H1 (cell line): ENCODE measurements at regions not wholly inside any gene's neighbourhood (a gene's known extent, or its start where the extent isn't known, plus 50 kb on each side); places are given as distances from the start of the nearest gene placed in this dataset.

Source experiments
- CTCF ChIA-PET: fragments of 300-600 bp; sonication (Branson Sonifier 250); formaldehyde crosslinking; loops from one replicate; lab custom pipeline; 2021; ENCODE audit not compliant: partially characterized antibody; lab: Charles Lee
- POLR2A ChIA-PET: fragments of 300-600 bp; sonication (Branson Sonifier 250); formaldehyde crosslinking; loops from one replicate; lab custom pipeline; 2021; ENCODE audit warnings: inconsistent platforms; ENCODE audit not compliant: partially characterized antibody; lab: Charles Lee
- DNase-seq, 2 experiments: peaks; one replicate each; pipeline versions ENCODE4 v3.0.0 to v3.0.0-alpha.2; 2010 to 2022; ENCODE audit warnings: low spot score in 2 of 2, low read depth in 1 of 2, mixed read lengths in 1 of 2
- FAIRE-seq: peaks from 2 replicates; lab custom pipeline; 2011; peaks lifted over from hg19 to GRCh38; lab: Jason Lieb, UNC
- H2AFZ ChIP-seq: 2 replicates; pipeline ENCODE4 v1.8.1; 2012; ENCODE audit warnings: low read length, inconsistent platforms
- H2AK5ac ChIP-seq: 2 replicates; pipeline ENCODE4 v1.6.1; 2013; ENCODE audit warnings: low read depth, low read length
- H2BK120ac ChIP-seq: replicated peaks from 2 replicates; pipeline ENCODE3; 2013; ENCODE audit warnings: low read depth, low read length, inconsistent platforms
- H2BK12ac ChIP-seq: 2 replicates; pipeline ENCODE4 v1.6.1; 2013; ENCODE audit warnings: low read depth, low read length
- H2BK15ac ChIP-seq: 2 replicates; pipeline ENCODE4 v1.6.1; 2013; ENCODE audit warnings: low read length
- H2BK20ac ChIP-seq: 2 replicates; pipeline ENCODE4 v1.6.1; 2013; ENCODE audit warnings: low read length
- H2BK5ac ChIP-seq: 2 replicates; pipeline ENCODE4 v1.6.1; 2013; ENCODE audit warnings: low read depth, low read length
- H3K14ac ChIP-seq: 2 replicates; pipeline ENCODE4 v1.6.1; 2013; ENCODE audit warnings: inconsistent platforms; ENCODE audit not compliant: insufficient read length
- H3K18ac ChIP-seq: 2 replicates; pipeline ENCODE4 v1.6.1; 2013; ENCODE audit warnings: low read length; ENCODE audit errors: extremely low read depth
- H3K23ac ChIP-seq: 2 replicates; pipeline ENCODE4 v1.6.1; 2013; ENCODE audit warnings: inconsistent platforms; ENCODE audit not compliant: insufficient read length
- H3K23me2 ChIP-seq: 2 replicates; pipeline ENCODE4 v1.6.1; 2013; ENCODE audit warnings: low read depth, low read length
- H3K27ac ChIP-seq: 2 replicates; pipeline ENCODE4 v1.6.1; 2011; ENCODE audit warnings: low read depth, low read length, inconsistent platforms
- H3K27me3 ChIP-seq, 4 experiments: replicated peaks in 1 of 4; 1 replicate in 1 of 4; 2 replicates in 3 of 4; pipeline versions ENCODE4 v1.6.1 to v1.8.1; 2011 to 2013; ENCODE audit warnings: low read length in 3 of 4, mild to moderate bottlenecking in 3 of 4, inconsistent platforms in 2 of 4, mixed read lengths in 2 of 4, moderate library complexity in 1 of 4; ENCODE audit not compliant: control insufficient read depth in 3 of 4, insufficient read depth in 3 of 4; ENCODE audit errors: extremely low read depth in 1 of 4
- H3K36me3 ChIP-seq, 4 experiments: 2 replicates each; pipeline versions ENCODE4 v1.6.1 to v1.8.1; 2011 to 2013; ENCODE audit warnings: mild to moderate bottlenecking in 4 of 4, low read length in 3 of 4, moderate library complexity in 2 of 4, control low read depth in 1 of 4, inconsistent platforms in 1 of 4; ENCODE audit not compliant: insufficient read depth in 4 of 4, control insufficient read depth in 2 of 4
- H3K4ac ChIP-seq: replicated peaks from 2 replicates; pipeline ENCODE3; 2013; ENCODE audit warnings: low read length, low read depth, mixed read lengths, inconsistent platforms; ENCODE audit not compliant: insufficient read length
- H3K4me1 ChIP-seq, 4 experiments: replicated peaks in 1 of 4; 1 replicate in 1 of 4; 2 replicates in 3 of 4; pipeline versions ENCODE4 v1.6.1 to v1.8.1; 2011 to 2013; ENCODE audit warnings: low read length in 3 of 4, inconsistent platforms in 2 of 4, mixed read lengths in 1 of 4; ENCODE audit not compliant: insufficient read depth in 4 of 4, control insufficient read depth in 3 of 4
- H3K4me2 ChIP-seq, 2 experiments: 2 replicates each; pipeline versions ENCODE4 v1.6.1 to v1.8.1; 2011 to 2013; ENCODE audit warnings: low read depth in 2 of 2, low read length in 2 of 2, control low read depth in 1 of 2, inconsistent platforms in 1 of 2, mild to moderate bottlenecking in 1 of 2; ENCODE audit not compliant: insufficient read depth in 1 of 2
- H3K4me3 ChIP-seq, 4 experiments: fragments of 200-600, 300-600 bp in 1 of 4; sonication (generic), shearing (Covaris generic), sonication (Bioruptor Twin) in 1 of 4; 2 replicates each; pipeline versions ENCODE4 v1.5.1 to v1.8.1; 2011 to 2016; ENCODE audit warnings: low read length in 4 of 4, low read depth in 3 of 4, control low read depth in 2 of 4, inconsistent platforms in 2 of 4, mild to moderate bottlenecking in 2 of 4, mixed read lengths in 1 of 4, moderate library complexity in 1 of 4; ENCODE audit not compliant: insufficient read depth in 2 of 4; ENCODE audit errors: extremely low read depth in 1 of 4
- H3K56ac ChIP-seq: replicated peaks from 2 replicates; pipeline ENCODE3; 2013; ENCODE audit warnings: low read depth, mild to moderate bottlenecking, mixed read lengths, low read length, inconsistent platforms; ENCODE audit not compliant: insufficient read length
- H3K79me1 ChIP-seq: 2 replicates; pipeline ENCODE4 v1.6.1; 2013; ENCODE audit warnings: low read depth, low read length, control low read depth
- H3K79me2 ChIP-seq, 2 experiments: 2 replicates each; pipeline versions ENCODE4 v1.6.1 to v1.8.1; 2012 to 2013; ENCODE audit warnings: low read length in 2 of 2, mild to moderate bottlenecking in 2 of 2, inconsistent platforms in 1 of 2; ENCODE audit not compliant: insufficient read depth in 2 of 2, control insufficient read depth in 1 of 2
- H3K9ac ChIP-seq, 4 experiments: replicated peaks in 1 of 4; 1 replicate in 1 of 4; 2 replicates in 3 of 4; pipeline versions ENCODE4 v1.6.1 to v1.8.1; 2011 to 2013; ENCODE audit warnings: low read depth in 3 of 4, low read length in 3 of 4, control low read depth in 2 of 4, mild to moderate bottlenecking in 2 of 4, moderate library complexity in 2 of 4, inconsistent platforms in 1 of 4; ENCODE audit errors: extremely low read depth in 1 of 4
- H3K9me3 ChIP-seq, 2 experiments: 2 replicates each; pipeline versions ENCODE4 v1.6.1 to v1.8.1; 2012 to 2013; ENCODE audit warnings: mild to moderate bottlenecking in 2 of 2, moderate library complexity in 2 of 2, control low read depth in 1 of 2, inconsistent platforms in 1 of 2, low read depth in 1 of 2, low read length in 1 of 2, mixed read lengths in 1 of 2; ENCODE audit not compliant: insufficient read depth in 2 of 2
- H4K20me1 ChIP-seq, 2 experiments: replicated peaks in 1 of 2; 2 replicates each; pipeline versions ENCODE3 to v1.8.1; 2011 to 2013; ENCODE audit warnings: inconsistent platforms in 2 of 2, low read length in 2 of 2, mild to moderate bottlenecking in 1 of 2; ENCODE audit not compliant: insufficient read depth in 2 of 2, control insufficient read depth in 1 of 2
- H4K5ac ChIP-seq: 2 replicates; pipeline ENCODE4 v1.6.1; 2013; ENCODE audit warnings: low read length, low read depth, mixed read lengths, inconsistent platforms; ENCODE audit not compliant: insufficient read length
- H4K8ac ChIP-seq: 2 replicates; pipeline ENCODE4 v1.8.0; 2013; ENCODE audit warnings: mild to moderate bottlenecking, moderate library complexity, low read length, inconsistent platforms; ENCODE audit not compliant: insufficient read depth; ENCODE audit errors: extremely low read depth
- H4K91ac ChIP-seq: replicated peaks from 2 replicates; pipeline ENCODE3; 2013; ENCODE audit warnings: low read length, mixed read lengths, inconsistent platforms; ENCODE audit not compliant: insufficient read length
- CHD1 ChIP-seq: IDR thresholded peaks from 2 replicates; pipeline ENCODE4 v1.6.1; 2012; ENCODE audit warnings: low read depth, low read length, improper control_type of control experiment
- CREB1 ChIP-seq: IDR thresholded peaks from 2 replicates; pipeline ENCODE4 v1.6.1; 2012; ENCODE audit warnings: inconsistent platforms
- HDAC2 ChIP-seq, 2 experiments: fragments of 300-600 bp in 1 of 2; sonication (generic) in 1 of 2; IDR thresholded peaks; 2 replicates each; pipeline ENCODE4 v1.6.1; 2011 to 2012; ENCODE audit warnings: low read depth in 2 of 2, low read length in 2 of 2, mild to moderate bottlenecking in 2 of 2, moderate library complexity in 2 of 2, borderline replicate concordance in 1 of 2, inconsistent platforms in 1 of 2
- PHF8 ChIP-seq: fragments of 200-600 bp; sonication (generic); conservative IDR thresholded peaks from 2 replicates; pipeline ENCODE4 v1.7.1; 2012; ENCODE audit warnings: low read depth, mild to moderate bottlenecking, inconsistent platforms, low read length, moderate library complexity
- POLR2AphosphoS5 ChIP-seq: IDR thresholded peaks from 2 replicates; pipeline ENCODE4 v1.6.1; 2011; ENCODE audit warnings: low read depth, low read length
- RFX5 ChIP-seq: IDR thresholded peaks from 2 replicates; pipeline ENCODE4 v1.6.1; 2011; ENCODE audit warnings: low read depth, low read length, improper control_type of control experiment, borderline replicate concordance
- RXRA ChIP-seq: IDR thresholded peaks from 2 replicates; pipeline ENCODE4 v1.6.1; 2011; ENCODE audit warnings: low read depth, mild to moderate bottlenecking, low read length, moderate library complexity; ENCODE audit not compliant: insufficient read depth
- SAP30 ChIP-seq: fragments of 300-600 bp; sonication (generic); IDR thresholded peaks from 2 replicates; pipeline ENCODE4 v1.7.1; 2012; ENCODE audit warnings: low read length, moderate library complexity, mild to moderate bottlenecking, inconsistent platforms; ENCODE audit not compliant: insufficient read depth, insufficient replicate concordance
- TCF12 ChIP-seq: IDR thresholded peaks from 2 replicates; pipeline ENCODE4 v1.6.1; 2011; ENCODE audit warnings: low read depth, mild to moderate bottlenecking, low read length
- TEAD4 ChIP-seq: IDR thresholded peaks from 2 replicates; pipeline ENCODE4 v1.6.1; 2012; ENCODE audit warnings: low read depth, low read length, inconsistent platforms, mixed read lengths
- WGBS, 2 experiments: shearing (Covaris generic) in 1 of 2; methylation state at CpG; one replicate each; pipeline versions ENCODE4 v1.1.6 to v1.1.7; 2013 to 2015; ENCODE audit warnings: low lambda C conversion rate in 2 of 2, mixed read lengths in 2 of 2, inconsistent platforms in 1 of 2, low coverage in 1 of 2, missing lambda C conversion rate in 1 of 2; ENCODE audit not compliant: insufficient replicate concordance in 2 of 2, insufficient coverage in 1 of 2, insufficient read length in 1 of 2; ENCODE audit errors: extremely low coverage in 1 of 2, missing lambda C conversion rate in 1 of 2; 5-methylcytosine and 5-hydroxymethylcytosine counted together
- TF ChIP-seq, protein P1 (sequence below): IDR thresholded peaks from 2 replicates; pipeline ENCODE4 v1.6.1; 2011; ENCODE audit warnings: low read length, improper control_type of control experiment
- TF ChIP-seq, protein P2 (sequence below): IDR thresholded peaks from 2 replicates; pipeline ENCODE4 v1.6.1; 2012; ENCODE audit warnings: inconsistent platforms

DNA sequence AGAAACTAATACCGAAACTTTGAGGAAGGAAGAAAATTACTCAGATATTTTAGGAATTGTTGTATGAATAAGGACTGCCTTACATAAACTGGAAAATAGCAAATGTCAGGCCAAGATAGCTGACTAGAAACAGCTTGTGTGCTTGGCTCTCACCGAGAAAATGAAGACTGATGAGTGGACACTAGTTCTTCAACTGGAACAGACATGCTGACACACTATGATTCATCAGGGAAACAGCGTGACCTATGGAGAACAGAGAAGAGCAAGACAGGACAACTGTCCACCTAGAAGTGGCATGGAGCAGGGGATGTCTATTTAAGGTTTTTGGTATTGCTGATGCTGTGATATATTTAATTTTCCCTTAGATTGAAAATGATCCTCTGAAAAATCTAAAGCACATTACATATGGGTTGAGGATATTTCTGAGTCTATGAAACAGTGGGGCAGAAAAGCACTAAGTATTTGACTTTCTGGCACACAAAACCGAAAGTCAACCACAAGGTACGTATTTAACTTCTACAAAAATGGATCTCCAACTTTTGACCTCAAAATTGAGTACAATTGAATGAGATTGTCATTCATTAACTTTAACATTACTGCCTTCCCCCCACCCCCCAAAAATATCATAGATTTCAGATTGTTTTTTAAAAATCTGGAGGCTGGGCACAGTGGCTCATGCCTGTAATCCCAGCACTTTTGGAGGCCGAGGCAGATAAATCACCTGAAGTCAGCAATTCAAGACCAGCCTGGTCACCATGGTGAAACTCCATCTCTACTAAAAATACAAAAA is 863.2 kb downstream of the LRFN5 start:
- Histone ChIP-seq H2AFZ (no peak overlapping the region), H3K23me2 (no peaks in the 10 kb centered on the region), H3K36me3 (no peaks in the 10 kb centered on the region), H2BK120ac (no peak overlapping the region), H3K4me2 (no peak overlapping the region), H3K4ac (no peak overlapping the region), H2BK15ac (no peak overlapping the region), H3K14ac (no peak overlapping the region), H3K9me3 (peaks cover 0 to 3% of the 10 kb centered on the region in 2 experiments; a peak in 2 of 4 replicates), H3K27me3 (no peaks in the 10 kb centered on the region), H4K5ac (no peak overlapping the region), H4K91ac (no peak overlapping the region), H3K9ac (no peak overlapping the region), H2BK12ac (no peak overlapping the region), H2AK5ac (no peak overlapping the region), H3K4me1 (peaks cover 0 to 5% (median 1%) of the 10 kb centered on the region in 4 experiments; a peak in 2 of 7 replicates), H3K18ac (no peak overlapping the region), H3K56ac (no peak overlapping the region), H2BK5ac (no peak overlapping the region), H3K27ac (no peak overlapping the region), H3K4me3 (no peak overlapping the region), H3K79me2 (no peaks in the 10 kb centered on the region), H2BK20ac (no peak overlapping the region), H3K23ac (no peak overlapping the region), H4K20me1 (no peaks in the 10 kb centered on the region), H4K8ac (no peak overlapping the region), H3K79me1 (no peaks in the 10 kb centered on the region)
- FAIRE-seq (no peak), DNase-seq (no peak)
- WGBS, 2 experiments: 93% methylated on average over 6 of the region's 6 CpGs; no CpG with 5 or more reads in 1 of the 2 experiments
- ChIA-PET CTCF (no interaction called here), POLR2A (no interaction called here)
- TF ChIP-seq RXRA (no peak), SAP30 (no peak), TCF12 (no peak), POLR2AphosphoS5 (no peak), TEAD4 (no peak), PHF8 (no peak), CREB1 (no peak), RFX5 (no peak), HDAC2 (IDR thresholded peaks at IDR 0.05; ENCODE audit: borderline replicate concordance in 1 of 2, low read depth in 2 of 2, low read length in 2 of 2) (no peak), CHD1 (no peak)
- TF ChIP-seq, protein P1, sequence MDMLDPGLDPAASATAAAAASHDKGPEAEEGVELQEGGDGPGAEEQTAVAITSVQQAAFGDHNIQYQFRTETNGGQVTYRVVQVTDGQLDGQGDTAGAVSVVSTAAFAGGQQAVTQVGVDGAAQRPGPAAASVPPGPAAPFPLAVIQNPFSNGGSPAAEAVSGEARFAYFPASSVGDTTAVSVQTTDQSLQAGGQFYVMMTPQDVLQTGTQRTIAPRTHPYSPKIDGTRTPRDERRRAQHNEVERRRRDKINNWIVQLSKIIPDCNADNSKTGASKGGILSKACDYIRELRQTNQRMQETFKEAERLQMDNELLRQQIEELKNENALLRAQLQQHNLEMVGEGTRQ: no peak
- TF ChIP-seq, protein P2, sequence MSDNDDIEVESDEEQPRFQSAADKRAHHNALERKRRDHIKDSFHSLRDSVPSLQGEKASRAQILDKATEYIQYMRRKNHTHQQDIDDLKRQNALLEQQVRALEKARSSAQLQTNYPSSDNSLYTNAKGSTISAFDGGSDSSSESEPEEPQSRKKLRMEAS: no peak
